IMR-90 (cell line): ENCODE measurements at regions not wholly inside any gene's neighbourhood (a gene's known extent, or its start where the extent isn't known, plus 50 kb on each side); places are given as distances from the start of the nearest gene placed in this dataset.

ENCODE experiments used
- CEBPB ChIP-seq: IDR thresholded peaks from 2 replicates; pipeline ENCODE4 v1.6.1; 2012; ENCODE audit warnings: low read depth, low read length, improper control_type of control experiment
- CHD1 ChIP-seq: IDR thresholded peaks from 2 replicates; pipeline ENCODE4 v1.6.1; 2012; ENCODE audit warnings: low read depth, low read length, improper control_type of control experiment
- POLR2A ChIP-seq: IDR thresholded peaks from 2 replicates; pipeline ENCODE4 v1.6.1; 2012; ENCODE audit warnings: mild to moderate bottlenecking, low read depth, low read length
- RCOR1 ChIP-seq: IDR thresholded peaks from 2 replicates; pipeline ENCODE4 v1.6.1; 2012; ENCODE audit warnings: mild to moderate bottlenecking, low read length, improper control_type of control experiment; ENCODE audit not compliant: insufficient replicate concordance
- RFX5 ChIP-seq: IDR thresholded peaks from 2 replicates; pipeline ENCODE4 v1.8.0; 2012; ENCODE audit warnings: low read depth, mild to moderate bottlenecking, low read length, moderate library complexity
- TF ChIP-seq, protein P1 (sequence below): conservative IDR thresholded peaks from 2 replicates; pipeline ENCODE4 v1.5.1; 2012; ENCODE audit warnings: mild to moderate bottlenecking, low read depth, low read length, improper control_type of control experiment

GRCh38 chr1:14233510-14233909 lies 365.0 kb upstream of the KAZN start:
- TF ChIP-seq POLR2A = no peak
- TF ChIP-seq, protein P1, sequence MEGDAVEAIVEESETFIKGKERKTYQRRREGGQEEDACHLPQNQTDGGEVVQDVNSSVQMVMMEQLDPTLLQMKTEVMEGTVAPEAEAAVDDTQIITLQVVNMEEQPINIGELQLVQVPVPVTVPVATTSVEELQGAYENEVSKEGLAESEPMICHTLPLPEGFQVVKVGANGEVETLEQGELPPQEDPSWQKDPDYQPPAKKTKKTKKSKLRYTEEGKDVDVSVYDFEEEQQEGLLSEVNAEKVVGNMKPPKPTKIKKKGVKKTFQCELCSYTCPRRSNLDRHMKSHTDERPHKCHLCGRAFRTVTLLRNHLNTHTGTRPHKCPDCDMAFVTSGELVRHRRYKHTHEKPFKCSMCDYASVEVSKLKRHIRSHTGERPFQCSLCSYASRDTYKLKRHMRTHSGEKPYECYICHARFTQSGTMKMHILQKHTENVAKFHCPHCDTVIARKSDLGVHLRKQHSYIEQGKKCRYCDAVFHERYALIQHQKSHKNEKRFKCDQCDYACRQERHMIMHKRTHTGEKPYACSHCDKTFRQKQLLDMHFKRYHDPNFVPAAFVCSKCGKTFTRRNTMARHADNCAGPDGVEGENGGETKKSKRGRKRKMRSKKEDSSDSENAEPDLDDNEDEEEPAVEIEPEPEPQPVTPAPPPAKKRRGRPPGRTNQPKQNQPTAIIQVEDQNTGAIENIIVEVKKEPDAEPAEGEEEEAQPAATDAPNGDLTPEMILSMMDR = no peak
- no peak for TF ChIP-seq RFX5
- no peak for TF ChIP-seq RCOR1
- TF ChIP-seq CHD1 = no peak
- TF ChIP-seq CEBPB = no peak
